ENCODE measurements at regions not wholly inside any gene's neighbourhood (a gene's known extent, or its start where the extent isn't known, plus 50 kb on each side); places are given as distances from the start of the nearest gene placed in this dataset.

DNA sequence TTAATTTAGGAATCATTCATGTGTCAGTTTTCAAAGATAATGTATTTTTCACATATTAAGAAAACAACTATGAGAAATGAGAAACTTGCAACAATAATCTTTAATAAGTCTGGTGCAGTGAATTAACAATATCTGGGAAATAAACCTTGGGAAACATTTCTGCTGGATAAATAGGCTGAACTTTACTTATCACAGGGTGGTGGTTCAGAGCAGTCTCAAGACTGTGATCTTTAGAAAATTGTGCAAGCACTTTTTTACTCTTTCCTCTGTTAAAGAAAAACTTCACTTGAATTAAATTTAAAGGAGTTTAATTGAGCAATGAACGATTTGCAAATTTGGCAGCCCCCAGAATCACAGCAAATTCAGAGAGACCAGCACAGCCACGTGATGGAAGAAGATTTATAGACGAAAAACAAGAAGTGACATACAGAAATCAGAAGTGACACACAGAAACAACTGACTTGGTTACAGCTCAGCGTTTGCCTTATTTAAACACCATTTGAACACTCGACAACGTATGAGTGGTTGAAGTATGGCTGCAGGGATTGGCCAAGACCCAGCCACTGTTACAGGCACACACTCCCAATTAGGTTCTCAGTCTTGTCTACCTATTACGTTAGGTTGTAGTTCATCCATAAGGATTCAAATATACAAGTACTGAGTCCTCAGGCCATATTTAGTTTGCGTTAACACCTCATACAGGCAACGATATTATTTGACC is 631.9 kb downstream of the SLCO4C1 start:
- TF ChIP-seq, protein P1, sequence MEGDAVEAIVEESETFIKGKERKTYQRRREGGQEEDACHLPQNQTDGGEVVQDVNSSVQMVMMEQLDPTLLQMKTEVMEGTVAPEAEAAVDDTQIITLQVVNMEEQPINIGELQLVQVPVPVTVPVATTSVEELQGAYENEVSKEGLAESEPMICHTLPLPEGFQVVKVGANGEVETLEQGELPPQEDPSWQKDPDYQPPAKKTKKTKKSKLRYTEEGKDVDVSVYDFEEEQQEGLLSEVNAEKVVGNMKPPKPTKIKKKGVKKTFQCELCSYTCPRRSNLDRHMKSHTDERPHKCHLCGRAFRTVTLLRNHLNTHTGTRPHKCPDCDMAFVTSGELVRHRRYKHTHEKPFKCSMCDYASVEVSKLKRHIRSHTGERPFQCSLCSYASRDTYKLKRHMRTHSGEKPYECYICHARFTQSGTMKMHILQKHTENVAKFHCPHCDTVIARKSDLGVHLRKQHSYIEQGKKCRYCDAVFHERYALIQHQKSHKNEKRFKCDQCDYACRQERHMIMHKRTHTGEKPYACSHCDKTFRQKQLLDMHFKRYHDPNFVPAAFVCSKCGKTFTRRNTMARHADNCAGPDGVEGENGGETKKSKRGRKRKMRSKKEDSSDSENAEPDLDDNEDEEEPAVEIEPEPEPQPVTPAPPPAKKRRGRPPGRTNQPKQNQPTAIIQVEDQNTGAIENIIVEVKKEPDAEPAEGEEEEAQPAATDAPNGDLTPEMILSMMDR (IDR thresholded peaks at IDR 0.05; ENCODE audit: low read depth, low read length) = no peak
- TF ChIP-seq POLR2A (IDR thresholded peaks at IDR 0.05; ENCODE audit: extremely low read depth, insufficient read length) = no peak
